ENCODE measurements at regions not wholly inside any gene's neighbourhood (a gene's known extent, or its start where the extent isn't known, plus 50 kb on each side); places are given as distances from the start of the nearest gene placed in this dataset.

- H3K27ac ChIP-seq (ENCODE audit: insufficient read depth, low read length, poor library complexity, severe bottlenecking): no peak overlapping the region
- no peaks in the 10 kb centered on the region for H3K9me3 Mint-ChIP-seq
- no peaks in the 10 kb centered on the region for H3K36me3 Mint-ChIP-seq
- no peak overlapping the region for H3K27ac Mint-ChIP-seq
- no peaks in the 10 kb centered on the region for H3K9me3 ChIP-seq (ENCODE audit: control insufficient read depth in 2 of 2, low read length in 2 of 2)
- ATAC-seq (ENCODE audit: low read depth in 2 of 2): no peak
- H3K4me1 Mint-ChIP-seq: peaks cover 0 to under 1% (median 0%) of the 10 kb centered on the region in 4 donors
- H3K36me3 ChIP-seq (ENCODE audit: control insufficient read depth, insufficient read depth, low read length): no peaks in the 10 kb centered on the region
- no peaks in the 10 kb centered on the region for H3K27me3 ChIP-seq (ENCODE audit: control insufficient read depth, insufficient read depth, low read length)
- H3K4me3 ChIP-seq (ENCODE audit: low read depth, low read length): no peak overlapping the region
- no peaks in the 10 kb centered on the region for H3K27me3 Mint-ChIP-seq
- no peak for DNase-seq
- no peaks in the 10 kb centered on the region for H3K4me1 ChIP-seq (ENCODE audit: control insufficient read depth, insufficient read depth, low read length, poor library complexity, severe bottlenecking)
- no peak overlapping the region for H3K4me3 Mint-ChIP-seq
Observed at GRCh38 chr14:94940263-94940993, 170.5 kb upstream of the GSC start.

DNA sequence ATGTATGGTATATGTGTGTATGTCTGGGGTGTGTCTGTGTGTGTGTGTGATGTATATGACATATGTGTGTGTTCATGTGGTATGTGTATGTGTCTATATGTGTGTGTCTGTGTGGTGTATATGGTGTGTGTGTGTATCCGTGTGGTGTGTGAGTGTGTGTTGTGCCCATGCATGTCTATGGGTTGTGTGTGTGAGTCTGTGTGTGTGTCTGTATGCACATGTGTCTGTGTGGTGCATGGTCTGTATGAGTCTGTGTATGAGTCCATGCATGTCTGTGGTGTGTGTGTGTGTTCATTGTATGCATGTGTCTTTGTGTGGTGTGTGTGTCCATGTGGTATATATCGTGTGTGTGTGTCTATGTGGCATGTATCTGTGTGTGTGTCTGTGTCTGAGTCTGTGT, 168.1 kb upstream of the GSC start:
- no peak overlapping the region for H3K27ac Mint-ChIP-seq
- no peaks in the 10 kb centered on the region for H3K36me3 Mint-ChIP-seq
- no peaks in the 10 kb centered on the region for H3K4me1 ChIP-seq (ENCODE audit: control insufficient read depth, insufficient read depth, low read length, poor library complexity, severe bottlenecking)
- DNase-seq (no peak), ATAC-seq (ENCODE audit: low read depth in 2 of 2) (no peak)
- no peak overlapping the region for H3K27ac ChIP-seq (ENCODE audit: insufficient read depth, low read length, poor library complexity, severe bottlenecking)
- H3K27me3 Mint-ChIP-seq: no peaks in the 10 kb centered on the region
- H3K4me3 ChIP-seq (ENCODE audit: low read depth, low read length): no peak overlapping the region
- H3K4me3 Mint-ChIP-seq: no peak overlapping the region
- H3K4me1 Mint-ChIP-seq: no peaks in the 10 kb centered on the region
- no peaks in the 10 kb centered on the region for H3K36me3 ChIP-seq (ENCODE audit: control insufficient read depth, insufficient read depth, low read length)
- no peaks in the 10 kb centered on the region for H3K9me3 ChIP-seq (ENCODE audit: control insufficient read depth in 2 of 2, low read length in 2 of 2)
- no peaks in the 10 kb centered on the region for H3K27me3 ChIP-seq (ENCODE audit: control insufficient read depth, insufficient read depth, low read length)
- H3K9me3 Mint-ChIP-seq: no peaks in the 10 kb centered on the region

- ATAC-seq (ENCODE audit: low read depth in 2 of 2): no peak
- Mint-ChIP-seq H3K27ac (no peak overlapping the region), H3K36me3 (no peaks in the 10 kb centered on the region), H3K9me3 (no peaks in the 10 kb centered on the region), H3K4me3 (no peak overlapping the region), H3K27me3 (peaks cover 6% of the 10 kb centered on the region), H3K4me1 (no peaks in the 10 kb centered on the region)
- no peak for DNase-seq
- H3K9me3 ChIP-seq (ENCODE audit: control insufficient read depth in 2 of 2, low read length in 2 of 2): no peaks in the 10 kb centered on the region
- H3K27ac ChIP-seq (ENCODE audit: insufficient read depth, low read length, poor library complexity, severe bottlenecking): no peak overlapping the region
- H3K36me3 ChIP-seq (ENCODE audit: control insufficient read depth, insufficient read depth, low read length): no peaks in the 10 kb centered on the region
- no peaks in the 10 kb centered on the region for H3K27me3 ChIP-seq (ENCODE audit: control insufficient read depth, insufficient read depth, low read length)
- H3K4me3 ChIP-seq (ENCODE audit: low read depth, low read length): no peak overlapping the region
- no peaks in the 10 kb centered on the region for H3K4me1 ChIP-seq (ENCODE audit: control insufficient read depth, insufficient read depth, low read length, poor library complexity, severe bottlenecking)
Observed at GRCh38 chr14:94936901-94937685, 167.2 kb upstream of the GSC start.

DNA sequence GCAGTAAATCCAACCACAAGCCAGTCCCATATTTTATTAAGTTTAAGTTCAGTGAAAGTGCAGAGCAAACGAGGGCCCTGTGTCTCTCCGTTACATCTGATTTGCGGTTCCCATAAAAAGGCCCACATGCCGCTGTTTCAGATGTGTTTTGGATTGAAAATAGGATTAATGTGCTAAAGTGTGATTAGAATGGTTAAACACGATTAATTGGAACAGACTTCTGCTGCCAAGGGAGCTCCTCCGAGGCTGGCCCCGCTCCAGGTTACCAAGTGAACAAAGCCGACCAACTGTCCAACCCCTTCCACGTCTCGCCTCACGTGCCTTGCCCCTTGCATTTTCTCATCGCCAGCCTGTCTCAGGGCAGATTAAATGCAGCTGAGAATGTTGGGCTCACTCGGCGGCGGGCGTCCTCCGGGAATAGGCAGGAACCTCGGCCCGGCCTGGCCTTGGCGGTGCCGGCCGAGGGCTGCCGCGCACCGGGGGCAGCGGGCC, 166.5 kb upstream of the GSC start:
- H3K9me3 ChIP-seq (ENCODE audit: control insufficient read depth in 2 of 2, low read length in 2 of 2): no peaks in the 10 kb centered on the region
- Mint-ChIP-seq H3K36me3 (no peaks in the 10 kb centered on the region), H3K27ac (no peak overlapping the region), H3K4me1 (no peaks in the 10 kb centered on the region), H3K4me3 (no peak overlapping the region), H3K27me3 (peaks cover 6% of the 10 kb centered on the region), H3K9me3 (no peaks in the 10 kb centered on the region)
- no peak for DNase-seq
- no peak for ATAC-seq (ENCODE audit: low read depth in 2 of 2)
- no peaks in the 10 kb centered on the region for H3K36me3 ChIP-seq (ENCODE audit: control insufficient read depth, insufficient read depth, low read length)
- peaks cover 3% of the 10 kb centered on the region for H3K27me3 ChIP-seq (ENCODE audit: control insufficient read depth, insufficient read depth, low read length)
- no peaks in the 10 kb centered on the region for H3K4me1 ChIP-seq (ENCODE audit: control insufficient read depth, insufficient read depth, low read length, poor library complexity, severe bottlenecking)
- H3K4me3 ChIP-seq (ENCODE audit: low read depth, low read length): no peak overlapping the region
- no peak overlapping the region for H3K27ac ChIP-seq (ENCODE audit: insufficient read depth, low read length, poor library complexity, severe bottlenecking)

GRCh38 chr14:94935706-94936300, 165.9 kb upstream of the GSC start:
- Mint-ChIP-seq H3K4me1 (no peaks in the 10 kb centered on the region), H3K4me3 (no peak overlapping the region), H3K9me3 (no peaks in the 10 kb centered on the region), H3K27me3 (peaks cover 10% of the 10 kb centered on the region), H3K27ac (no peak overlapping the region), H3K36me3 (no peaks in the 10 kb centered on the region)
- Histone ChIP-seq H3K27ac (ENCODE audit: insufficient read depth, low read length, poor library complexity, severe bottlenecking) (no peak overlapping the region), H3K4me1 (ENCODE audit: control insufficient read depth, insufficient read depth, low read length, poor library complexity, severe bottlenecking) (no peaks in the 10 kb centered on the region), H3K27me3 (ENCODE audit: control insufficient read depth, insufficient read depth, low read length) (peaks cover 3% of the 10 kb centered on the region), H3K9me3 (ENCODE audit: control insufficient read depth in 2 of 2, low read length in 2 of 2) (no peaks in the 10 kb centered on the region), H3K36me3 (ENCODE audit: control insufficient read depth, insufficient read depth, low read length) (no peaks in the 10 kb centered on the region), H3K4me3 (ENCODE audit: low read depth, low read length) (no peak overlapping the region)
- ATAC-seq (ENCODE audit: low read depth in 2 of 2) (no peak), DNase-seq (no peak)

GRCh38 chr14:94934276-94934810, 164.4 kb upstream of the GSC start:
- peaks cover 10% of the 10 kb centered on the region for H3K27me3 Mint-ChIP-seq
- DNase-seq (no peak), ATAC-seq (ENCODE audit: low read depth in 2 of 2) (no peak)
- H3K27ac Mint-ChIP-seq: no peak overlapping the region
- Histone ChIP-seq H3K27ac (ENCODE audit: insufficient read depth, low read length, poor library complexity, severe bottlenecking) (no peak overlapping the region), H3K9me3 (ENCODE audit: control insufficient read depth in 2 of 2, low read length in 2 of 2) (no peaks in the 10 kb centered on the region), H3K36me3 (ENCODE audit: control insufficient read depth, insufficient read depth, low read length) (no peaks in the 10 kb centered on the region), H3K4me3 (ENCODE audit: low read depth, low read length) (no peak overlapping the region), H3K27me3 (ENCODE audit: control insufficient read depth, insufficient read depth, low read length) (peaks cover 3% of the 10 kb centered on the region), H3K4me1 (ENCODE audit: control insufficient read depth, insufficient read depth, low read length, poor library complexity, severe bottlenecking) (no peaks in the 10 kb centered on the region)
- H3K4me3 Mint-ChIP-seq: no peak overlapping the region
- no peaks in the 10 kb centered on the region for H3K36me3 Mint-ChIP-seq
- no peaks in the 10 kb centered on the region for H3K4me1 Mint-ChIP-seq
- no peaks in the 10 kb centered on the region for H3K9me3 Mint-ChIP-seq

DNA sequence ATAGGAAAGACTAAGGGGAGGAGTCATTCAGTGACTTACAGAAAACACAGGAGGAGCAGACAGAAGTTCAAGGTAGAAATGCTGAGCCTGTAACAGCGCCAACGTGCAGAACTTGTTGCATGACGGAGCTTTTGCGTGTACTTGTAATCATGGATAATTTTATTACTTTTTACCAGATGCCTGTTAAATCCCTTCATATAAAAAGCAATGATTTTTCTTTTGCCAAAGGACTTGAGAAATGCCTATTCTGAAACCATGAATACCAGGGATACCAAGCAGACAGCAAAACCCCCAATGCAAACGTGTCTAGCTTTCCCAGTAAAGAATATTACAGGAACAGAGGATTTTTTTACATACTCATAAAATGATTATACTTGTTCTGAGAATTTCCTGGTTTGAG, 163.6 kb upstream of the GSC start:
- peaks cover 3% of the 10 kb centered on the region for H3K27me3 ChIP-seq (ENCODE audit: control insufficient read depth, insufficient read depth, low read length)
- Mint-ChIP-seq H3K27me3 (peaks cover 10% of the 10 kb centered on the region), H3K4me1 (no peaks in the 10 kb centered on the region), H3K27ac (no peak overlapping the region), H3K36me3 (no peaks in the 10 kb centered on the region), H3K9me3 (no peaks in the 10 kb centered on the region), H3K4me3 (no peak overlapping the region)
- ATAC-seq (ENCODE audit: low read depth in 2 of 2): no peak
- no peaks in the 10 kb centered on the region for H3K36me3 ChIP-seq (ENCODE audit: control insufficient read depth, insufficient read depth, low read length)
- no peak for DNase-seq
- no peaks in the 10 kb centered on the region for H3K9me3 ChIP-seq (ENCODE audit: control insufficient read depth in 2 of 2, low read length in 2 of 2)
- H3K4me1 ChIP-seq (ENCODE audit: control insufficient read depth, insufficient read depth, low read length, poor library complexity, severe bottlenecking): no peaks in the 10 kb centered on the region
- H3K27ac ChIP-seq (ENCODE audit: insufficient read depth, low read length, poor library complexity, severe bottlenecking): no peak overlapping the region
- H3K4me3 ChIP-seq (ENCODE audit: low read depth, low read length): no peak overlapping the region
